ENCODE measurements at regions not wholly inside any gene's neighbourhood (a gene's known extent, or its start where the extent isn't known, plus 50 kb on each side); places are given as distances from the start of the nearest gene placed in this dataset.

GRCh38 chr6:167454003-167454402, 129.1 kb downstream of the TTLL2 start:
- Histone ChIP-seq H2AFZ (no peak overlapping the region), H3K4me2 (ENCODE audit: unreplicated experiment) (no peak overlapping the region)

GRCh38 chr6:167455371-167455770, 130.5 kb downstream of the TTLL2 start:
- TF ChIP-seq EZH2 (IDR thresholded peaks at IDR 0.05; ENCODE audit: insufficient read depth, poor library complexity, severe bottlenecking), result no peak
- TF ChIP-seq EZH2phosphoT487 (IDR thresholded peaks at IDR 0.05; ENCODE audit: insufficient read depth, low read depth), result no peak
- Histone ChIP-seq H3K79me2 (ENCODE audit: insufficient read depth) (no peaks in the 10 kb centered on the region), H3K27me3 (replicated peaks; ENCODE audit: insufficient read depth) (no peaks in the 10 kb centered on the region), H2AFZ (no peak overlapping the region), H3K4me3 (no peak overlapping the region), H3K9me3 (ENCODE audit: low read depth) (no peaks in the 10 kb centered on the region), H3K4me2 (ENCODE audit: unreplicated experiment) (no peak overlapping the region), H3K36me3 (ENCODE audit: low read depth) (no peaks in the 10 kb centered on the region), H3K4me1 (ENCODE audit: insufficient read depth) (no peaks in the 10 kb centered on the region), H3F3A (ENCODE audit: insufficient read depth) (no peaks in the 10 kb centered on the region), H4K20me1 (ENCODE audit: insufficient read depth) (no peaks in the 10 kb centered on the region), H3K9me2 (ENCODE audit: insufficient read depth) (no peaks in the 10 kb centered on the region), H3K9ac (no peak overlapping the region), H3K27ac (no peak overlapping the region)
- in situ Hi-C loops (cut with MboI), result no loop called here
- 19 to 22% methylated on average over 4 of the region's 4 CpGs for WGBS, 2 experiments (ENCODE audit: low coverage in 1 of 2, low lambda C conversion rate in 2 of 2, missing lambda C conversion rate in 2 of 2)
- no peak for DNase-seq

More at GRCh38 chr6:167454003-167454402, 129.1 kb downstream of the TTLL2 start:
- H3K9ac ChIP-seq, result no peak overlapping the region
- no peaks in the 10 kb centered on the region for H3K27me3 ChIP-seq (replicated peaks; ENCODE audit: insufficient read depth)
- H3K36me3 ChIP-seq (ENCODE audit: low read depth), result no peaks in the 10 kb centered on the region
- DNase-seq, result no peak
- H3K4me3 ChIP-seq, result no peak overlapping the region
- H3K4me1 ChIP-seq (ENCODE audit: insufficient read depth), result no peaks in the 10 kb centered on the region
- no peaks in the 10 kb centered on the region for H3K9me2 ChIP-seq (ENCODE audit: insufficient read depth)
- no peak for TF ChIP-seq EZH2phosphoT487 (IDR thresholded peaks at IDR 0.05; ENCODE audit: insufficient read depth, low read depth)
- in situ Hi-C loops (cut with MboI), result no loop called here
- no peaks in the 10 kb centered on the region for H3F3A ChIP-seq (ENCODE audit: insufficient read depth)
- H3K27ac ChIP-seq, result no peak overlapping the region
- H3K79me2 ChIP-seq (ENCODE audit: insufficient read depth), result no peaks in the 10 kb centered on the region
- no peaks in the 10 kb centered on the region for H3K9me3 ChIP-seq (ENCODE audit: low read depth)
- no peaks in the 10 kb centered on the region for H4K20me1 ChIP-seq (ENCODE audit: insufficient read depth)

GRCh38 chr6:167462514-167463312, 137.8 kb downstream of the TTLL2 start:
- H3K27ac ChIP-seq, result no peak overlapping the region
- DNase-seq, result no peak
- in situ Hi-C loops (cut with MboI), result no loop called here
- no peaks in the 10 kb centered on the region for H3K79me2 ChIP-seq (ENCODE audit: insufficient read depth)
- no peaks in the 10 kb centered on the region for H3F3A ChIP-seq (ENCODE audit: insufficient read depth)
- H3K36me3 ChIP-seq (ENCODE audit: low read depth), result no peaks in the 10 kb centered on the region
- no peaks in the 10 kb centered on the region for H3K27me3 ChIP-seq (replicated peaks; ENCODE audit: insufficient read depth)
- no peaks in the 10 kb centered on the region for H3K9me2 ChIP-seq (ENCODE audit: insufficient read depth)
- no peak overlapping the region for H3K9ac ChIP-seq
- H2AFZ ChIP-seq, result no peak overlapping the region
- no peak overlapping the region for H3K4me2 ChIP-seq (ENCODE audit: unreplicated experiment)
- no peaks in the 10 kb centered on the region for H3K9me3 ChIP-seq (ENCODE audit: low read depth)
- H3K4me3 ChIP-seq, result no peak overlapping the region
- no peaks in the 10 kb centered on the region for H3K4me1 ChIP-seq (ENCODE audit: insufficient read depth)
- WGBS, 2 experiments (ENCODE audit: low coverage in 1 of 2, low lambda C conversion rate in 2 of 2, missing lambda C conversion rate in 2 of 2), result 48 to 49% methylated on average over 12 of the region's 12 CpGs
- no peaks in the 10 kb centered on the region for H4K20me1 ChIP-seq (ENCODE audit: insufficient read depth)
- TF ChIP-seq EZH2phosphoT487 (IDR thresholded peaks at IDR 0.05; ENCODE audit: insufficient read depth, low read depth) (no peak), EZH2 (IDR thresholded peaks at IDR 0.05; ENCODE audit: insufficient read depth, poor library complexity, severe bottlenecking) (no peak)

DNA sequence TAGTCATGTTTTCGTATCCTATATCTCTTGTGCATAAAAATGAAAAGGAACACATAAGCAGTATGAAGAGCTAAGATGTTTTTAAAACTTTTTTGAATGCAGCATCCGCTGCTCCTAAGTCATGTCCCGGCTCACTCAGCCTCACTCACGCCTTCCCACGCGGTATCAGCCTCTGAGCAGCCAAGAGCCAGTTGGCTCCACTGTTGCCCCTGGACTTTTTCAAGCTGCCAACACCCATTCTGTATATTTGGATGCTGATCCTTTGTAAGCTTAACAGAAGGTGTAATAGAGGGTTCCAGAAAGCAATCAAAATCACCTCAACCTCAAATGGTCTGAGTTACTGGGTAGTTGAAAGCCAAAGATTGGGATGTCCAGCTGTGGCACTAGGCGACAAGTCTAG, 139.3 kb downstream of the TTLL2 start:
- no peaks in the 10 kb centered on the region for H3K4me1 ChIP-seq (ENCODE audit: insufficient read depth)
- 26 to 36% methylated on average over 7 of the region's 7 CpGs for WGBS, 2 experiments (ENCODE audit: low coverage in 1 of 2, low lambda C conversion rate in 2 of 2, missing lambda C conversion rate in 2 of 2)
- no peaks in the 10 kb centered on the region for H3K9me2 ChIP-seq (ENCODE audit: insufficient read depth)
- no peak for DNase-seq
- no peak overlapping the region for H3K4me2 ChIP-seq (ENCODE audit: unreplicated experiment)
- no peak overlapping the region for H2AFZ ChIP-seq
- no peak overlapping the region for H3K27ac ChIP-seq
- in situ Hi-C loops (cut with MboI), result no loop called here
- no peaks in the 10 kb centered on the region for H3K79me2 ChIP-seq (ENCODE audit: insufficient read depth)
- H3F3A ChIP-seq (ENCODE audit: insufficient read depth), result no peaks in the 10 kb centered on the region
- no peaks in the 10 kb centered on the region for H3K9me3 ChIP-seq (ENCODE audit: low read depth)
- no peak overlapping the region for H3K4me3 ChIP-seq
- H4K20me1 ChIP-seq (ENCODE audit: insufficient read depth), result no peaks in the 10 kb centered on the region
- H3K27me3 ChIP-seq (replicated peaks; ENCODE audit: insufficient read depth), result no peaks in the 10 kb centered on the region
- TF ChIP-seq EZH2phosphoT487 (IDR thresholded peaks at IDR 0.05; ENCODE audit: insufficient read depth, low read depth) (no peak), EZH2 (IDR thresholded peaks at IDR 0.05; ENCODE audit: insufficient read depth, poor library complexity, severe bottlenecking) (no peak)
- no peaks in the 10 kb centered on the region for H3K36me3 ChIP-seq (ENCODE audit: low read depth)
- H3K9ac ChIP-seq, result no peak overlapping the region

DNA sequence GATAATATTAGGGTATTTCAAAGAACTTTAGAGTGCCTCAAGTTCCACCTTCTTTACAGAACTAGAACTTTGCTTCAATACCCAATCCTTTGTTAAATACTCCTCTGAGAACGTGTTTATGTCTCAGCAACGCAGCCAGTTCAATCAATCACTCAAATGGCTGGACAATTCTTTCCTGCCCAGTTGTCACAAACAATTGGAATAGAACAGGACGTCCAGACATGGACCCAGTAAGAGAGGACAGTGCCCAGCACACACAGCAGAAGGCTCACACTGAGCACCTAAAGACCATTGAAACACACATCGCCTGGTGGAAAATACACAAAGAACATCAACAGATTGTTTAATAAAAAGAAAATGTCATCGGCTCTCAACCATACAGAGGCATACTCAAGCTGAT, 140.6 kb downstream of the TTLL2 start:
- TF ChIP-seq EZH2phosphoT487 (IDR thresholded peaks at IDR 0.05; ENCODE audit: insufficient read depth, low read depth) (no peak), EZH2 (IDR thresholded peaks at IDR 0.05; ENCODE audit: insufficient read depth, poor library complexity, severe bottlenecking) (no peak)
- Histone ChIP-seq H3K9ac (no peak overlapping the region), H3K4me3 (no peak overlapping the region), H3K9me2 (ENCODE audit: insufficient read depth) (no peaks in the 10 kb centered on the region), H3K27me3 (replicated peaks; ENCODE audit: insufficient read depth) (no peaks in the 10 kb centered on the region), H3F3A (ENCODE audit: insufficient read depth) (no peaks in the 10 kb centered on the region), H4K20me1 (ENCODE audit: insufficient read depth) (no peaks in the 10 kb centered on the region), H3K27ac (no peak overlapping the region), H3K36me3 (ENCODE audit: low read depth) (no peaks in the 10 kb centered on the region), H3K4me1 (ENCODE audit: insufficient read depth) (no peaks in the 10 kb centered on the region), H3K9me3 (ENCODE audit: low read depth) (no peaks in the 10 kb centered on the region), H3K4me2 (ENCODE audit: unreplicated experiment) (no peak overlapping the region), H2AFZ (no peak overlapping the region), H3K79me2 (ENCODE audit: insufficient read depth) (no peaks in the 10 kb centered on the region)
- in situ Hi-C loops (cut with MboI), result no loop called here
- DNase-seq, result no peak
- WGBS, 2 experiments (ENCODE audit: low coverage in 1 of 2, low lambda C conversion rate in 2 of 2, missing lambda C conversion rate in 2 of 2), result 22 to 27% methylated on average over 5 of the region's 5 CpGs

Measured in GM23248 (cell line).